BJ (cell line): ENCODE measurements at regions not wholly inside any gene's neighbourhood (a gene's known extent, or its start where the extent isn't known, plus 50 kb on each side); places are given as distances from the start of the nearest gene placed in this dataset.

Source experiments
- CTCF ChIA-PET: fragments of 350-600 bp; formaldehyde crosslinking; extraction: SDS; loops from one replicate; lab custom pipeline; 2021; ENCODE audit warnings: antibody characterized with exemption, inconsistent platforms; lab: Yijun Ruan, JAX
- POLR2A ChIA-PET: fragments of 300-600 bp; sonication (Branson Sonifier 250); formaldehyde crosslinking; extraction: SDS; loops from one replicate; lab custom pipeline; 2021; ENCODE audit warnings: antibody characterized with exemption; lab: Charles Lee
- DNase-seq: peaks from one replicate; pipeline ENCODE4 v3.0.0-alpha.2; 2011; ENCODE audit warnings: low read depth
- H3K27me3 ChIP-seq: 2 replicates; pipeline ENCODE4 v1.6.0; 2011; ENCODE audit warnings: low read length; ENCODE audit not compliant: control insufficient read depth, insufficient read depth
- H3K36me3 ChIP-seq: 2 replicates; pipeline ENCODE4 v1.5.1; 2011; ENCODE audit warnings: low read length; ENCODE audit not compliant: control insufficient read depth, insufficient read depth
- H3K4me3 ChIP-seq: 2 replicates; pipeline ENCODE4 v1.5.1; 2011; ENCODE audit warnings: low read depth, mild to moderate bottlenecking, control low read depth, low read length
- TF ChIP-seq, protein P1 (sequence below): IDR thresholded peaks from 2 replicates; pipeline ENCODE4 v1.5.1; 2011; ENCODE audit warnings: low read depth, mild to moderate bottlenecking, control low read depth, inconsistent platforms, low read length, moderate library complexity; ENCODE audit not compliant: insufficient read depth

DNA sequence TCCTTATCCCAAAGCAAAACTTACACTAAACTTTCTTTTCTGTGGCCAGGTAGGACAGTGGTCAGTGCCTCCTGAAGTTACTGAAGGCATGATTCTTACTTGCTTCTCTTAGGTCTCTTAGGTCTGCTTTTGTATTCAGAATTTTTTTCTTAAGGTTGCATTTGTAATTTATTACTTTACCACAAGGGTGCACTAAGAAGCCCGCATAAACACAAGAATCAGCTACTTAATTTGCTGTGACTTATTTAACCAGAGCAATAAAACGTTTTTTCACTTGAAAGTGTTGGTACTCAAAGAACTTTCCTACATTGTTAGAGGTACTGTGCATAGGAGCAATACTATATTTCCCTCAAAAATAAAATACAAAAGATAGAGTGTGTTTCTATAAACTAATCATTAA lies 75.4 kb upstream of the LAMA2 start:
- no peak overlapping the region for H3K4me3 ChIP-seq
- TF ChIP-seq, protein P1, sequence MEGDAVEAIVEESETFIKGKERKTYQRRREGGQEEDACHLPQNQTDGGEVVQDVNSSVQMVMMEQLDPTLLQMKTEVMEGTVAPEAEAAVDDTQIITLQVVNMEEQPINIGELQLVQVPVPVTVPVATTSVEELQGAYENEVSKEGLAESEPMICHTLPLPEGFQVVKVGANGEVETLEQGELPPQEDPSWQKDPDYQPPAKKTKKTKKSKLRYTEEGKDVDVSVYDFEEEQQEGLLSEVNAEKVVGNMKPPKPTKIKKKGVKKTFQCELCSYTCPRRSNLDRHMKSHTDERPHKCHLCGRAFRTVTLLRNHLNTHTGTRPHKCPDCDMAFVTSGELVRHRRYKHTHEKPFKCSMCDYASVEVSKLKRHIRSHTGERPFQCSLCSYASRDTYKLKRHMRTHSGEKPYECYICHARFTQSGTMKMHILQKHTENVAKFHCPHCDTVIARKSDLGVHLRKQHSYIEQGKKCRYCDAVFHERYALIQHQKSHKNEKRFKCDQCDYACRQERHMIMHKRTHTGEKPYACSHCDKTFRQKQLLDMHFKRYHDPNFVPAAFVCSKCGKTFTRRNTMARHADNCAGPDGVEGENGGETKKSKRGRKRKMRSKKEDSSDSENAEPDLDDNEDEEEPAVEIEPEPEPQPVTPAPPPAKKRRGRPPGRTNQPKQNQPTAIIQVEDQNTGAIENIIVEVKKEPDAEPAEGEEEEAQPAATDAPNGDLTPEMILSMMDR = peak; percentile 60
- no peak for DNase-seq
- H3K36me3 ChIP-seq = no peaks in the 10 kb centered on the region
- CTCF ChIA-PET = interaction anchor here (1.0 to 2.1 kb wide), 7 partner anchors 20 to 1070 kb away, joined by 3 to 17 read pairs (median 4); no protein-coding TSS in a partner anchor
- POLR2A ChIA-PET = interaction anchor here (0.6 kb wide), 1 partner anchor 156 kb away, joined by 4 read pairs; no protein-coding TSS in a partner anchor
- H3K27me3 ChIP-seq = no peaks in the 10 kb centered on the region

DNA sequence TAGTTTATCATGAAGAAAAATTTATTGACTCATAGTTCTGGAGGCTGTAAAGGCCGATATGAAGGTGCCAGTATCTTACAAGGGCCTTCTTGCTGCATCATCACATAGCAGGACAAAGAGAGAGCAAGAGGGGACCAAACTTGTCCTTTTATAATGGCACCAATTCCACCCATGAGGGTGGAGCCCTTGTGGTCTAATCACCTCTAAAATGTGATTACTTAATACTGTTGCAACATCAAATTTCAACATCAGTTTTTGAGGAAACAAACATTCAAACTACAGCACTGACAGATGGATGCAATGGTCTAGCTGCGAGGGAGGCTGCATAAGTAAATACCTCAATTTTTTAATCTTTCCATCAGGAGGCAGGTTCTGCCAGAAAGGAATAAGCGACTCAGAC lies 76.7 kb upstream of the LAMA2 start:
- no peaks in the 10 kb centered on the region for H3K36me3 ChIP-seq
- ChIA-PET POLR2A (no interaction called here), CTCF (interaction anchor here (0.6 to 1.6 kb wide), 2 partner anchors 433 to 512 kb away, joined by 3 to 4 read pairs; no protein-coding TSS in a partner anchor)
- TF ChIP-seq, protein P1 = no peak
- DNase-seq = no peak
- H3K27me3 ChIP-seq = no peaks in the 10 kb centered on the region
- H3K4me3 ChIP-seq = no peak overlapping the region

GRCh38 chr6:128803911-128804310 lies 79.0 kb upstream of the LAMA2 start:
- CTCF ChIA-PET = interaction anchor here (0.6 to 1.2 kb wide), 2 partner anchors 448 to 761 kb away, joined by 3 read pairs; no protein-coding TSS in a partner anchor
- POLR2A ChIA-PET = no interaction called here
- DNase-seq = no peak
- TF ChIP-seq, protein P1 = no peak
- Histone ChIP-seq H3K36me3 (no peaks in the 10 kb centered on the region), H3K4me3 (no peak overlapping the region), H3K27me3 (no peaks in the 10 kb centered on the region)

- CTCF ChIA-PET = interaction anchor here (0.7 kb wide), 1 partner anchor 451 kb away, joined by 3 read pairs; no protein-coding TSS in a partner anchor
- no peaks in the 10 kb centered on the region for H3K36me3 ChIP-seq
- no peak overlapping the region for H3K4me3 ChIP-seq
- POLR2A ChIA-PET = no interaction called here
- TF ChIP-seq, protein P1 = no peak
- no peaks in the 10 kb centered on the region for H3K27me3 ChIP-seq
- no peak for DNase-seq
Observed at GRCh38 chr6:128801621-128802020, 81.3 kb upstream of the LAMA2 start.

DNA sequence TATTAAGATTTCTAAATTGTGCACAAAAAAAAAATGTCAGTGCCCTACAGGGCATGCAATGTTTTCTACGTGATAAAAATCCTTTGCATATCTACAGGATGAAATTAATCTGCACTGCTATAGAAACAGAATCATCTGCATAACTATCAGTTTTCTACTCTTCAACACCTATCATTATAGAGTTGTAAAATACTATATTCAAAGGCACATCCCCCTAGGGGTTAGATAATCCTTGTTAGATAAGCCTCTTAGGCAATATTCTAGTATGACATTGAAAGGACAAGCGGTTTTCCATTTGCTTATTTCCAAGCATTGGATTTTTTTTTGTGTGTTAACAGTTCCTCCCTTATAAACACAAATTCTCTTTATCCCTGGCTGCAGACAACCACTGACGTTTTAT lies 98.7 kb upstream of the LAMA2 start:
- ChIA-PET POLR2A (no interaction called here), CTCF (interaction anchor here (0.6 kb wide), 1 partner anchor 349 kb away, joined by 3 read pairs; no protein-coding TSS in a partner anchor)
- no peaks in the 10 kb centered on the region for H3K36me3 ChIP-seq
- DNase-seq = no peak
- no peak overlapping the region for H3K4me3 ChIP-seq
- H3K27me3 ChIP-seq = 0 out of 2 replicates have a peak, but pooled peaks cover 1% of the 10 kb centered on the region
- TF ChIP-seq, protein P1 = no peak
